CD8-positive, alpha-beta memory T cell (primary cell): ENCODE measurements at regions not wholly inside any gene's neighbourhood (a gene's known extent, or its start where the extent isn't known, plus 50 kb on each side); places are given as distances from the start of the nearest gene placed in this dataset.
"Not testable (repeated sequence)": the region's sequence is repeated elsewhere in the genome, so short reads cannot be mapped to it uniquely, and the experiment has no call there.

ENCODE experiments used
- CTCF ChIA-PET: fragments of 350-600 bp; sonication (Branson Sonifier 250); formaldehyde crosslinking; loops from one replicate; lab custom pipeline; 2021; ENCODE audit warnings: antibody characterized with exemption; lab: Charles Lee
- POLR2A ChIA-PET: fragments of 350-600 bp; sonication (Branson Sonifier 250); formaldehyde crosslinking; loops from one replicate; lab custom pipeline; 2021; ENCODE audit warnings: antibody characterized with exemption; lab: Charles Lee
- DNase-seq, 5 donors: peaks; one replicate each; pipeline versions ENCODE4 v3.0.0 to v3.0.0-alpha.2; 2020 to 2022; ENCODE audit warnings: mixed read lengths in 1 of 5
- H3K27ac ChIP-seq: one replicate; pipeline ENCODE4 v1.7.0; 2013; ENCODE audit warnings: low read depth, mild to moderate bottlenecking, low read length, moderate library complexity
- H3K27me3 ChIP-seq: 2 replicates; pipeline ENCODE4 v1.7.0; 2013; ENCODE audit warnings: low read length, mild to moderate bottlenecking; ENCODE audit not compliant: insufficient read depth, poor library complexity, severe bottlenecking
- H3K36me3 ChIP-seq: 2 replicates; pipeline ENCODE4 v1.7.0; 2013; ENCODE audit warnings: mild to moderate bottlenecking, low read length, moderate library complexity; ENCODE audit not compliant: insufficient read depth
- H3K4me1 ChIP-seq: 2 replicates; pipeline ENCODE4 v1.7.0; 2013; ENCODE audit warnings: mild to moderate bottlenecking, low read length, moderate library complexity; ENCODE audit not compliant: insufficient read depth
- H3K4me3 ChIP-seq: 2 replicates; pipeline ENCODE4 v1.7.0; 2013; ENCODE audit warnings: mild to moderate bottlenecking, low read length
- H3K9me3 ChIP-seq: 2 replicates; pipeline ENCODE4 v1.7.0; 2013; ENCODE audit warnings: mild to moderate bottlenecking, low read length
- H3K27ac Mint-ChIP-seq, 8 donors: one replicate each; pipeline ENCODE4 v1.8.0; 2020 to 2021; ENCODE audit warnings: mixed read lengths in 8 of 8, mild to moderate bottlenecking in 6 of 8, inconsistent platforms in 3 of 8, moderate library complexity in 3 of 8
- H3K27me3 Mint-ChIP-seq, 2 donors: one replicate each; pipeline ENCODE4 v1.8.0; 2020 to 2021; ENCODE audit warnings: mixed read lengths in 2 of 2, mild to moderate bottlenecking in 1 of 2, moderate library complexity in 1 of 2
- H3K36me3 Mint-ChIP-seq, 3 donors: one replicate each; pipeline ENCODE4 v1.8.0; 2020 to 2021; ENCODE audit warnings: mixed read lengths in 3 of 3, inconsistent platforms in 1 of 3, mild to moderate bottlenecking in 1 of 3
- H3K4me1 Mint-ChIP-seq, 3 donors: one replicate each; pipeline ENCODE4 v1.8.0; 2020 to 2021; ENCODE audit warnings: mixed read lengths in 3 of 3, inconsistent platforms in 1 of 3, mild to moderate bottlenecking in 1 of 3
- H3K4me3 Mint-ChIP-seq, 7 donors: one replicate each; pipeline ENCODE4 v1.8.0; 2020 to 2021; ENCODE audit warnings: mixed read lengths in 7 of 7, mild to moderate bottlenecking in 6 of 7, moderate library complexity in 4 of 7, inconsistent platforms in 2 of 7
- H3K9me3 Mint-ChIP-seq, 5 donors: one replicate each; pipeline ENCODE4 v1.8.0; 2020 to 2022; ENCODE audit warnings: mixed read lengths in 5 of 5, mild to moderate bottlenecking in 3 of 5, moderate library complexity in 2 of 5, inconsistent platforms in 1 of 5

DNA sequence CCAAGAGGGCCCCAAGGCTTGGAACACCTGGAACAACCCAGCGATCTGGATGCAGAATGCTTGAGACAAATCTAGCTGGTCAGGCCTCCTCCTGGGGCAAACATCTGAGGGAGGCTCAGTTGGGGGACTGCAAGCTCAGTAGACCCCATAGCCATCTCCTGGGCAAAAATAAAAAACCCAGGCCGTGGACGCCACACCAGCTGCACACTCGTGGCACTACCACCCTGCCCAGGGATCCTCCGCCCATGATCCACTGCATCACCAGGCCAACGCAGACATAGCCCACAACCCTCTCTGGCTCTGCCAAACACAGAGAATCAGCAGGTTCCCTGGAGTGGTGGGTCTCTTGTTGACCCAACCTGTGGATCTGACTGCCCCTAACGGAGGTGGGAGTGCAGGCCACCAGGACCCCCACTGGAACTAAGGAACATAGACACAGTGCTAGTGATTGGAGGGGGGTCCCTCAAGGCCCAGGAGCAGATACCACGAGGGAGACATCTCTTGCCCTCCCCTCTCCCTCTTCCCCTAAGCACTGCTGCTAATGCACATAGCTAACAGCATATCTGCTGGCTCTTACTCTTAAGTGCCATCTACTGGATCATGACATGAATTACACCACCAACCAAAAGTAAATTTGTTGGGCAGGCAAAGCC is 147.2 kb downstream of the CHD1L start:
- peak in 2 of 5 donors; percentile 6 to 10 for DNase-seq

DNA sequence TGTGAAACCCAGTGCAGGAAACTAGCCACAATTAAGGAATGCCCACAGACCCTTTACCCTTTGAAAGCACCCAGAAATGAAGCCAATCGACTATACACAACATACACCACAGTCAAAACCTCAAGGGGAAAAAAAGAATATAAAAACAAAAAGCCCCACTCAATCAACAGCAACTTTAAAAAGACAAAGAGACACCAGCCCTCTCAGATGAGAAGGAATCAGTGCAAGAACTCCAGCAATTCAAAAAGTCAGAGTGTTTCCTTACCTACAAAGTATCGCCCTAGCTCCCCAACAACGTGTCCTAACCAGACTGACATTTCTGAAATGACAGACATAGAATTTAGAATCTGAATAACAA is 147.7 kb downstream of the CHD1L start:
- no peaks in the 10 kb centered on the region for H3K36me3 ChIP-seq
- no peaks in the 10 kb centered on the region for H3K4me1 ChIP-seq
- no peak overlapping the region for H3K27ac ChIP-seq
- Mint-ChIP-seq H3K27me3 (peaks cover 11 to 27% of the 10 kb centered on the region in 2 donors), H3K36me3 (no peaks in the 10 kb centered on the region), H3K9me3 (peaks cover 0 to 4% (median 2%) of the 10 kb centered on the region in 5 donors), H3K4me3 (no peak overlapping the region), H3K27ac (no peak overlapping the region), H3K4me1 (no peaks in the 10 kb centered on the region)
- no peak overlapping the region for H3K4me3 ChIP-seq
- no peaks in the 10 kb centered on the region for H3K9me3 ChIP-seq
- POLR2A ChIA-PET, result no interaction called here
- CTCF ChIA-PET, result interaction anchor here (0.7 to 1.5 kb wide), 3 partner anchors 12 to 116 kb away, joined by 3 to 5 read pairs (median 3); no protein-coding TSS in a partner anchor
- peaks cover 6% of the 10 kb centered on the region for H3K27me3 ChIP-seq
- DNase-seq, result no peak

More for the DNA sequence above, 147.2 kb downstream of the CHD1L start:
- Mint-ChIP-seq H3K36me3 (no peaks in the 10 kb centered on the region), H3K9me3 (peaks cover 0 to 4% (median 2%) of the 10 kb centered on the region in 5 donors), H3K4me3 (no peak overlapping the region), H3K27ac (no peak overlapping the region), H3K4me1 (no peaks in the 10 kb centered on the region), H3K27me3 (peaks cover 12 to 27% of the 10 kb centered on the region in 2 donors)
- H3K36me3 ChIP-seq, result no peaks in the 10 kb centered on the region
- no peak overlapping the region for H3K4me3 ChIP-seq
- no peak overlapping the region for H3K27ac ChIP-seq
- CTCF ChIA-PET, result interaction anchor here (0.7 to 1.5 kb wide), 2 partner anchors 12 to 116 kb away, joined by 3 to 5 read pairs; no protein-coding TSS in a partner anchor
- no peaks in the 10 kb centered on the region for H3K9me3 ChIP-seq
- H3K27me3 ChIP-seq, result peaks cover 6% of the 10 kb centered on the region
- H3K4me1 ChIP-seq, result no peaks in the 10 kb centered on the region
- POLR2A ChIA-PET, result no interaction called here

DNA sequence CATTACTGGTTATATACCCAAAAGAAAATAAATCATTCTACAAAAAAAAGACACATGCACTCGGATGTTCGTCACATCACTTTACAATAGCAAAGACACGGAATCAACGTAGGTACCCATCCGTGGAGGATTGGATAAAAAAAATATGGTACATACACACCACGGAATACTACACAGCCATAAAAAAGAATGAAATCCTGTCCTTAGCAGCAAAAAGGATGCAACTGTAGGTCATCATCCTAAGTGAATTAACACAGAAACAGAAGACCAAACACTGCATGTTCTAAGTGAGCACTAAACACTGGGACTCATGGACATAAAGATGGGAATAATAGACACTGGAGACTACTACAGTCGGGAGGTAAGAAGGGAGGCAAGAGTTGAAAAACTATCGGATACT is 148.6 kb downstream of the CHD1L start:
- Histone ChIP-seq H3K27ac (no peak overlapping the region), H3K4me1 (no peaks in the 10 kb centered on the region), H3K36me3 (no peaks in the 10 kb centered on the region), H3K27me3 (peaks cover 6% of the 10 kb centered on the region), H3K9me3 (no peaks in the 10 kb centered on the region), H3K4me3 (no peak overlapping the region)
- peaks cover 12 to 27% of the 10 kb centered on the region in 2 donors for H3K27me3 Mint-ChIP-seq
- H3K4me3 Mint-ChIP-seq, result no peak overlapping the region
- H3K27ac Mint-ChIP-seq, result no peak overlapping the region
- peaks cover 0 to 4% (median 2%) of the 10 kb centered on the region in 5 donors for H3K9me3 Mint-ChIP-seq
- DNase-seq, result no peak
- H3K36me3 Mint-ChIP-seq, result no peaks in the 10 kb centered on the region
- ChIA-PET CTCF (no interaction called here), POLR2A (no interaction called here)
- H3K4me1 Mint-ChIP-seq, result no peaks in the 10 kb centered on the region

DNA sequence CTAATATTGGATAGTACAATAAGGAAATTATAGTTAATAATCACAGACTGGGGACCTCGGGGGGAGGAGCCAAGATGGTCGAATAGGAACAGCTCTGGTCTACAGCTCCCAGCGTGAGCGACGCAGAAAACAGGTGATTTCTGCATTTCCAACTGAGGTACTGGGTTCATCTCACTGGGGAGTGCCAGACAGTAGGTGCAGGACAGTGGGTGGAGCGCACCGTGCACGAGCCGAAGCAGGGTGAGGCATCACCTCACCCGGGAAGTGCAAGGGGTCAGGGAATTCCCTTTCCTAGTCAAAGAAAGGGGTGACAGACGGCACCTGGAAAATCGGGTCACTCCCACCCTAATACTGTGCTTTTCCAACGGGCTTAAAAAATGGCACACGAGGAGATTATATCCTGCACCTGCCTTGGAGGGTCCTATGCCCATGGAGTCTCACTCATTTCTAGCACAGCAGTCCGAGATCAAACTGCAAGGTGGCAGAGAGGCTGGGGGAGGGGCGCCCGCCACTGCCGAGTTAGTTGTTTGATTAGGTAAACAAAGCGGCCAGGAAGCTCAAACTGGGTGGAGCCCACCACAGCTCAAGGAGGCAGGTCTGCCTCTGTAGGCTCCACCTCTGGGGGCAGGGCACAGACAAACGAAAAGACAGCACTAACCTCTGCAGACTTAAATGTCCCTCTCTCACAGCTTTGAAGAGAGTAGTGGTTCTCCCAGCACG is 138.8 kb upstream of the BCL9 start:
- H3K4me1 ChIP-seq, DNase-seq, H3K9me3 ChIP-seq, H3K27ac ChIP-seq, H3K27ac Mint-ChIP-seq, H3K4me1 Mint-ChIP-seq, CTCF ChIA-PET, H3K4me3 ChIP-seq, H3K36me3 Mint-ChIP-seq, H3K36me3 ChIP-seq, H3K4me3 Mint-ChIP-seq, POLR2A ChIA-PET: not testable (repeated sequence)
- H3K27me3 ChIP-seq, result peaks cover 15% of the 10 kb centered on the region
- H3K9me3 Mint-ChIP-seq, result peaks cover 0 to 15% (median 13%) of the 10 kb centered on the region in 5 donors
- peaks cover 36 to 66% of the 10 kb centered on the region in 2 donors for H3K27me3 Mint-ChIP-seq

DNA sequence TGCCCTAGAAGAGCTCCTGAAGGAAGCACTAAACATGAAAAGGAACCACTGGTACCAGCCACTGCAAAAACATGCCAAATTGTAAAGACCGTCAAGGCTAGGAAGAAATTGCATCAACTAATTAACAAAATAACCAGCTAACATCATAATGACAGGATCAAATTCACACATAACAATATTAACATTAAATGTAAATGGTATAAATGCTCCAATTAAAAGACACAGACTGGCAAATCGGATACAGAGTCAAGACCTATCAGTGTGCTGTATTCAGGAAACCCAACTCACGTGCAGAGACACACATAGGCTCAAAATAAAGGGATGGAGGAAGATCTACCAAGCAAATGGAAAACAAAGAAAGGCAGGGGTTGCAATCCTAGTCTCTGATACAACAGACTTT is 137.0 kb upstream of the BCL9 start:
- H3K4me1 Mint-ChIP-seq, H3K27ac ChIP-seq, H3K4me3 Mint-ChIP-seq, H3K27ac Mint-ChIP-seq, DNase-seq, POLR2A ChIA-PET, CTCF ChIA-PET, H3K36me3 Mint-ChIP-seq, H3K36me3 ChIP-seq, H3K4me1 ChIP-seq, H3K4me3 ChIP-seq, H3K27me3 ChIP-seq, H3K9me3 ChIP-seq: not testable (repeated sequence)
- Mint-ChIP-seq H3K27me3 (peaks cover 25 to 49% of the 10 kb centered on the region in 2 donors), H3K9me3 (peaks cover 0 to 16% (median 15%) of the 10 kb centered on the region in 5 donors)

DNA sequence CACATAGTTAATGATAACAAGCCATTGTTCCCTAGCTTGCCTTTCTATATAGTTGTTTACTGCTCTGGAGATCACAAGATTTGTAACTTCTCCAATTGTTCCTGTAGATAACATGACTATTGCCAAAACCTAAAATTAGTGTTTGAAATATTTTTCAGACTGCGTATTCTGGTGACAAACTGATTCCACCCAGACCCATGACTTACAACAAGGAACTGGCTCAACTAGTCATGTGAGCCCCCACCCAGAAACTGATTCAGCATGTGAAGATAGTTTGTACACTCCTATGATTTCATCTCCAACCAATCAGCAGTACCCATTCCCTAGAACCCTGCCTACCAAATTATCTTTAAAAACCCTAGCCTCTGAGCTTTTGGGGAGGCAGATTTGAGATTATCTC is 131.4 kb upstream of the BCL9 start:
- H3K4me3 Mint-ChIP-seq, result no peak overlapping the region
- no peaks in the 10 kb centered on the region for H3K36me3 ChIP-seq
- no peak for DNase-seq
- H3K4me1 ChIP-seq, result no peaks in the 10 kb centered on the region
- H3K27ac ChIP-seq, result no peak overlapping the region
- CTCF ChIA-PET, result no interaction called here
- POLR2A ChIA-PET, result no interaction called here
- H3K4me3 ChIP-seq, result no peak overlapping the region
- peaks cover 11 to 18% of the 10 kb centered on the region in 2 donors for H3K27me3 Mint-ChIP-seq
- H3K9me3 ChIP-seq, result no peaks in the 10 kb centered on the region
- no peaks in the 10 kb centered on the region for H3K27me3 ChIP-seq
- peaks cover 4 to 9% (median 6%) of the 10 kb centered on the region in 5 donors for H3K9me3 Mint-ChIP-seq
- no peak overlapping the region for H3K27ac Mint-ChIP-seq
- H3K36me3 Mint-ChIP-seq, result no peaks in the 10 kb centered on the region
- H3K4me1 Mint-ChIP-seq, result no peaks in the 10 kb centered on the region

DNA sequence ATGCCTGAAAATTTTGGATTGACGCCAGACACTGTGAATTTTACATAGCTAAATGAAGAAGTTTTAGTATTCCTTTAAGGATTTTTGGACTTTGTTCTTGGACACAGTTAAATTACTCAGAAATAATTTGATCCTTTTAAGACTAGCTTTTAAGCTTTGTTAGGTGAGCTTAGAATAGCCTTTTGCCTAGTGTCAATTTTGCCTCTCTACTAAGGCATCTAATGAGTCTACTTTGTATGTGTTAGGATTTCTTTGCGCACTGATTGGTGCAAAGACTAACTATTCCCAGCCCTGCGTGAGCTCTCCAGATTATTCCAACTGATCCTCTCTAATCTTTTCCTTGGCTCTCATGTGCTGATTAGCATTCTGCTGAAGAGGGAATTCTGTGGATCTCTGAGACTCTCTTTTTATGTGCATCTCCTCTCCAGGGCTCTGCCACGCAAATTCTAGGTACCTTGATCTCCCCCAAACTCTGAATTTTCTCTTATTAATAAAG is 128.1 kb upstream of the BCL9 start:
- Mint-ChIP-seq H3K4me1 (no peaks in the 10 kb centered on the region), H3K27me3 (peaks cover 15 to 40% of the 10 kb centered on the region in 2 donors), H3K27ac (no peak overlapping the region), H3K4me3 (no peak overlapping the region), H3K9me3 (peaks cover 2 to 6% (median 5%) of the 10 kb centered on the region in 5 donors), H3K36me3 (no peaks in the 10 kb centered on the region)
- no peaks in the 10 kb centered on the region for H3K36me3 ChIP-seq
- H3K4me3 ChIP-seq, result no peak overlapping the region
- ChIA-PET POLR2A (no interaction called here), CTCF (no interaction called here)
- no peak for DNase-seq
- no peaks in the 10 kb centered on the region for H3K4me1 ChIP-seq
- H3K9me3 ChIP-seq, result no peaks in the 10 kb centered on the region
- H3K27ac ChIP-seq, result no peak overlapping the region
- no peaks in the 10 kb centered on the region for H3K27me3 ChIP-seq

DNA sequence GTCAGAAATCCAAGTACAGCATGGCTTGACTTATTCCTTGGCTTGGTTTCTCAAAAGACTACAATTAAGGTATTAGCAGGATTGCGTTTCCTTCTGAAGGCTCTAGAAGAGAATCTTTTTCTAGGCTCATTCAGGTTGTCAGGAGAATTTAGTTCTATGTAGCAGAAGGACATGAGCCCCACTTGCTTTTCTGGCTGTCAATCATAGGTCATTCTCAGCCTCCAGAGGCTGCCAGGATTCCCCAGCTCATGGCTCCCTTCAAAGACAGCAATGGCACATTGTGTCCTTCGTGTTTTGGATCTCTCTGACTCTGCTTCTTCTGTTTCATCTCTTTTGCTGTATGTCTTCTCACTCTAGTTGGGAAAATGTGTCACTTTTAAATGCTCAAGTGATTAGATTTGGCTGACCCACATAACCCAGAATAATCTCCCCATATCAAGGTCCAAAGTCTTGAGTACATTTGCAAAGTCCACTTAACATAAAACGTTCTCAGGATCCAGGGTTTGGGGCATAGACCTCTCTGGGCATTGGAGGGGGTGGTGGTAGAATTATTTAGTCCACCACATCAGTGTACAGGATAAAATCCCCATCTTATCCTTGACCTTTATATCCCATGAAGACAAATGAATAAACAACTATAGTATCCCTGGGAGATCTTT is 126.7 kb upstream of the BCL9 start:
- Histone ChIP-seq H3K27ac (no peak overlapping the region), H3K4me3 (no peak overlapping the region), H3K36me3 (no peaks in the 10 kb centered on the region), H3K27me3 (no peaks in the 10 kb centered on the region), H3K9me3 (no peaks in the 10 kb centered on the region), H3K4me1 (no peaks in the 10 kb centered on the region)
- Mint-ChIP-seq H3K4me3 (no peak overlapping the region), H3K9me3 (peaks cover 0 to 6% (median 3%) of the 10 kb centered on the region in 5 donors), H3K36me3 (no peaks in the 10 kb centered on the region), H3K27ac (no peak overlapping the region), H3K4me1 (no peaks in the 10 kb centered on the region), H3K27me3 (peaks cover 15 to 50% of the 10 kb centered on the region in 2 donors)
- DNase-seq, result no peak
- POLR2A ChIA-PET, result no interaction called here
- CTCF ChIA-PET, result no interaction called here
